NCI-H460 (cell line): ENCODE measurements at regions not wholly inside any gene's neighbourhood (a gene's known extent, or its start where the extent isn't known, plus 50 kb on each side); places are given as distances from the start of the nearest gene placed in this dataset.
A peak's percentile ranks its signal among the peaks of the same experiment; 100 is the strongest.
"Not testable (repeated sequence)": the region's sequence is repeated elsewhere in the genome, so short reads cannot be mapped to it uniquely, and the experiment has no call there.

ENCODE experiments used
- DNase-seq: peaks from one replicate; pipeline ENCODE4 v3.0.0-alpha.2; 2016; ENCODE audit warnings: low read depth; ENCODE audit errors: extremely low read depth

DNA sequence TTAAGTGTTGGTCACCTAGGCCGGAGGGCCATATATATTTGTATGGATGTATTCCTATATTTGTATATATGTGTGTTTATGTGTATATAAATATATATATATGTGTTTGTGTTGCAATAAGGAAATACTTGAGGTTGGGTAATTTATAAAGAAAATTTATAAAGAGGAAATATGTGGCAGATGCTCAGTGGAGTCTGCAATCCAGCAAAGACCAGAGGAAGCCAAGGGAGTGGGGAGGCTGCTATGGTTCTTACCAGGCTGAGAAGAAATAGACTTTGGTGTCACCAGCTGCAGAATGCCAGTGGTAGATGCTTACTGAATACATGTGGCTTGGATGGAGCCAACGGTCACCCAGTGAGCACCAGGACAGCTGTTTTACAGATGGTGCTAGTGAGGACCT, 97.4 kb upstream of the ELOVL5 start:
- DNase-seq, result no peak

DNA sequence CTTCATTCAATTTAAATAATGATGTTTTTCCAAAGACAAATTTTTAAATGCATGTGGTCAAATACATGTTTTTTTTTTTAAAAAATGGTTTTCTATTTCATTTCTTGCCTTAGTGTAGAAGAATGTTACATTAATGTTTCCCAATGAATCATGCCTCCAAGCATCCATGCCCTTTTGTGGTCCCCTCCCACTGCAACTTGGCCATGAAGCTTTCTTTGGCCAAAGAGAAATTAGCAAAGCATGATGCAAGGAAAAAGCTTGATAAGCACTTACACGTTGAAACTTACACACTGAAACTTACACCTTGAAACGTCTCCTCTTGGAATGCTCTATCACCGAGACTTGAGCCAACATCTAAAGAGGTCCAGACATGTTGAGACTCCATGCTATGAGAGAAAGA, 93.0 kb upstream of the ELOVL5 start:
- DNase-seq, result no peak

DNA sequence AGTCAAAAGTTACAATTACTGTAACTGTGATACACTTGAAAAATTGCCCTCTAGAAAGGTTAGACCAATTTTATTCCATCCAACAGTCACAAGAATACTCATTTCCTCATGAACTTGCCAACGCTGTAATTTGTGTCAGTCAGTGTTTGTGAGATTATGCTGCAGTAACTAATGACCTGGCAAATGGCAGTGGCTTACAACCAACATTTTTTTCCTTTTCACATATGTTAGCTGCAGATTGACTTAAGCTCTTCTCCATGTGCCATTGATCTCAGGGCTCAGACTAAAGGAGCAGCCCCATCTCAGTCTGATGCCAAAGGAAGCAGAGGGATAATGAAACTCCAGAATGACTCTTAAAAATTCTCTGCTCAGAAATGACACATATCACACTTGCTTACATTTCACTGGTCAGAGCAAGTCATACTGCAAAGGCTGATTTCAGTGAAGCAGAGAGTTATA, 92.3 kb upstream of the ELOVL5 start:
- no peak for DNase-seq

DNA sequence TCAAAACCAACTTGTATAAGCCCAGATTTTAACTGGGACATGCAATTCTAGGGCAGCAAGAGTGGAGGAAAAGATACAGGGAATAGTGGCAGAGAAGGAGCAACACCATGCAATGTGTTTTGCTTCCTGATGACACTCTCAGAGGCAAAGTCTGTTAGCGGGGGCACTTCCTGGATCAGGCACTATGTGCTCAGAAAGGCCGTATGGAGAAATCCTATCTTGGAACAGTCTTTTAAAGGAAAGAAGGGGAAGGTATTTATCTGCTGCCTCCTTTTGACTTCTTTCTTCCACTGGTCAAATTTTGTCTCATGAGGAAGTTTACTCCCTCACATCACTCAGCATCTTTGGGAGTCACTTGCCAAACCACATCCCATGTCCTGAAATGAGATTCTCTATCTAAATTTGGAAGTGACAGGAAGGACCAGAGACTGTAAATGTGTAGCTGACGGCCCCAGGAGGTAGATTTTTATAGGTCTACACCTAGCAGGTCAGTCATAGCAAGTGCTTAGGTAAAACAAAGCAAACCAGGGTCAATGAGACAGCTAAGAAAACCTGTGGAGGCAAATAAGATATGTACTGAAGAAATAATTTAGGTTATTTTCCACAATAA, 91.7 kb upstream of the ELOVL5 start:
- DNase-seq, result no peak

DNA sequence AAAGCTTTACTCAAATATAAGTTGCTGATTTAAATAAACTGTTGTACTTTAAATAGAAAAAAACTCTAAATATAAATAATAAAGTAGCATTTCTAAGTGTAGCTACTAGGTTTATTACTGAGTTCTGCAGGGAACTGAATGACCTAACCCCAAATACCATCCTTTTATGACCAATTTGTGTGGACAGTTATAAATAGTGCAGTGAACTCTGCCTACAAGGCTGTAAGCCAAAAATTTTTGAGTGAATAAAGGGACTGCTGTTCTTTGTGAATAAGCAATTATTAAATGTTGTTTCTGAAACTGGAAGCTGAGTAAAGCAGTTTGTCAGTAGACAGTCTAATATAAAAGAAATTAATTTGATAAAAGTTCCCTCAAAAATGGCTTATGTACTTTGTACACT, 90.8 kb upstream of the ELOVL5 start:
- DNase-seq, result no peak

DNA sequence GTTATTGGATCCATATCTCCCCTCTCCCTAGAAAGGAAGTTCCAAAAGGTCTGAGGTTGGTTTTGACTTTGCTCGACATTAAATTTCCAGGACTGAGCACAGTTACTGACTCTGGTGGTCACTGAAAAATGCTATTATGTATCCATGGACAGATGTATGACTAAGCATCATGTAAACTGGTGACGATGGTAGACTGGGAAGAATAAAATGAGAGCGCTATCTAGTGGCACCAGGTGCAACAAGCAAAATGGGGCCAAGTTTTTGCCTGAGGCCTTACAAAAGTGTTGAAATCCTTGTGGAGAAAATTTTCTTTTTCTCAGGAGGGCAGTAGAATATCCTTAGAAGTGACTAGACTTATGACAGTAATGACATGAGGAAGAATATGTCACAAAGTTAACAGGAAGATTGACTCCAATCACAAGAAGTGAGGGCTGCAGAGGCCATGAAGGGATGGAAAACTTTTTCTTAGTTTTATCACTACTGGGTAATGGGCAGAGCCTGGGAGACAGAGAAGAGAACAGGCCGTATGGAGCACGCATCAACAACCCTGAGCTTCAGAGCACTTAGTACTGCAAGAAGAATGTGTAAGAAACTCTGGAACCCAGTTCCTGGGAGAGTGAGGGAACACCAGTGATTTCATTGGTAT, 88.9 kb upstream of the ELOVL5 start:
- peak; percentile 62 for DNase-seq

DNA sequence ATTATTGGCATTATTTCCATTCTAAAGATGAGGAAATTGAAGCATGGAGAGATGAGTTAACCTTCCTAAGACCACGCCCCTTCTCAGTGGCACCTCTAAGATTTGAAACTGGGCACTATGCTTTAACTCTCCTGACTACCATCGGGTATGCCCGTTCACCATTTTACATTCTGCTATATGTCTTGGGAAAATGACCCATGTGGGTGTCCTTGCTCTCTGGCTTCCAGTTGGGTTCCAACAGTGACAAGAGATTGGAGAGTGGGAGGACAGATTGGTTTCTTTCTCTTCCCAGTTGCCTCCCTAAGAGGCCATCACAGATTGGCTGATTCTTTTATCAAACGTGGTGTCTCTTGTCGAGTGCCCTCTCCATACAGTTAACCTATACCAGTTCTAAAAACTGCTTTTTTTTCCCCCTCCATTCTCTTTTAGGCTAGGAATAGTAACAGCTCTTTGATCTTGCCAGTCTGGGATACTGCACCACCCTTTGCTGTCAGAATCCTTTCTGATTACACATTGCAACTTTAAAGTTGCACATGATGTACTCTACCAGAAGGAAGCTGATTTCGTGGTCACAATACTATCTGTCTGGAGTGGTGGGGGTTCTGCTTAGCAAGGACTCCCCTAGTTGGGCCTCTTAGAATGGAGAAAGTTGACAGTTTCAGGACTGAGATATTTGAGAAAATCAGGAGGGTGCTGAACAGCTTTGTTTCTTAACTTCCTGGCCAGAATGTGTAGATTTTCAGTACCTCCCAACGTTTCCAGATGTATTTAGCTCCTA, 88.0 kb upstream of the ELOVL5 start:
- no peak for DNase-seq

DNA sequence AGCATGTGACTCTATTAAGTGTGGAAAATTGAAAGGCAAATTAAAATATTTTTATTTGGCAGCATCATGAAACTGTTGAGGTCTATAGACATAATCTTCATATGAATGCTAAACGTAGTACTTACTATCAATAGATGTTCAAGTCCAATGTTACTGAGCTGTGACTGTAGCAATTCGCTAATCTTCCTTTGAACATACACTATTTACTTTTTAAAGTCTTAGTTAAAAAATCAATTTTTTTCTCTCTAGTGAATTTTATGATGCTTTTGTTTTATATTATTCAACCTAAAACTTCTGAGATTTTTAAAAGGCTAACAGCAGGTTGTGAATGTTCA, 85.2 kb upstream of the ELOVL5 start:
- DNase-seq, result no peak

DNA sequence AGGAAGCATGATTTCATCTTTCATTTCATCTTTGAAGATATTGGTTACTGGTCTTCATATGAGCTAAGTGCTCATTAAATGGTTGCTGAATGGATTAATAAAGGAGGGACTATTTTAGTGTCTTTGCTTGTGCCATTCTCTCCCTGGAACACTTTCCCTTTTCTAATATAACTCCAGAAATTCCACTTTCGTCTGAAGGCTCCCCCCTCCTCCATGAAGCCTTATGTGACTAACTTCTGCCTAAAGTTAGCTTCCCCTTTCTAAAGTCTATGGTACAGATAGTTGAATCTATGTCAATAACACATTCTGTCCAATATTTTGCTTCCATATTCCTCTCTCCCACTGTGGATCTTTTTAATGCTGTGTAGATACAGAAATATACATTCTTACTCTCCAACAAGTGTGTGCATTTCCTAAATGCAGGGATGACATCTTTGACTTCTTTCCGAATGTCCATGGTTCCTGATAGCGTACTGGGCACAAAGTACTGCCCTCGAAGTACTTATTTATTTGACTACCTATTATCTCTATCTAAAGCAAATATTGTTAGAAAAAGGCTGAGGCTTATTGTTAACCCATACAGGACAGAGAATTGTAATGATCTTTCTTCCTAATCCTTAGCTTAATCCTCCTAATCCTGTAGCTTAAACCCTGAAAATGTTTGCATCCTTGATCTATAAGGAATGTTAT, 84.7 kb upstream of the ELOVL5 start:
- DNase-seq, result no peak

DNA sequence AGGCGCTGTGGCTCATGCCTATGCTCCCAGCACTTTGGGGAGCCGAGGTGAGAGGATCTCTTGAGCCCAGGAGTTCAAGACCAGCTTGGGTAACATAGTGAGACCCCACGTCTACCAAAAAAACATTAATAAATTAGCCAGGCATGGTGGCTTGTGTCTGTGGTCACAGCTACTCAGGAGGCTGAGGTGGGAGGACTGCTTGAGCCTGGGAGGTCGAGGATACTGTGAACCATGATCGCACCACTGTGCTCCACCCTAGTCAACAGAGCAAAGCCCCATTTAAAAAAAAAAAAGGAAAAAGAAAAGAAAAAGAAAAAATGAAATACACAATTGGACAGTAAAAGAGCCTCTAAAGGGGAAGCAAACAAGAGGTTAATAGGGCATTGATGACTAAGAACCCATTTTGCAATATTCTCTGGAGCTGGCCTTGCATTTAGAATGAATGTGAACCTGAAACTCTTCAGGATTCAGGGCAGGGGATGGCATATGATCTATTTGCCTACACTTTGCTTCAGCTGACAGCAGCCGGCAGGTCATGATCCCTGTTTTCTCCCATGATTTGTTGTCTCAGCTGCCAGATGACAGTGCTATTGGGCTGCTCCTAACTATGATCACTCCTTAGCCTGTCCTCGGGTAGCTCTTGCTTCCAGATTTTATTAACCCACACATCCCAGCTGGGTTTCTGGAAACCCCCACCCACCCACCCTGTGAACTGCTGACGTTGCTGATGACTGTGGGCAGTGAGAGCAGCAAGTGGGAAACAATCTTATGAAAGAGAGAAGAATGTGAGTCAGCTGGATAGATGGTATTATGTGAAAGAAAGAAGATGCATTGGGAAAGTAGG, 83.8 kb upstream of the ELOVL5 start:
- DNase-seq, result no peak

DNA sequence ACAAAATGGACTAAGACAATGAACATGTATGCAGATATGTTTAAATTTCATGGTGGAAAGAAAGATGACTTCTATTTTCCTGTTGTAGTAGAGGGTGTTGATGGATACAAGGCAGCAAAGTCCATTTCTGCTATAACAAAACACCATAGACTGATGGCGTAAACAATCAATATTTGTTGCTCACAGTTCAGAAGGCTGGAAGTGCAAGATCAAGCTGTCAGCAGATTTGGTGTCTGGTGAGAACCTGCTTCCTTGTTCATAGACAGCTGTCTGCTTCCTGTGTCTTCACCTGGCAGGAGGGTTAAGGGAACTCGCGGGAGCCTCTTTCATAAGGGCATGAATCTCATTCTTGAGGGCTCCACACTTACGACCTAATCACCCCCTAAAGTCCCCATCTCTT, 83.0 kb upstream of the ELOVL5 start:
- DNase-seq, result no peak

DNA sequence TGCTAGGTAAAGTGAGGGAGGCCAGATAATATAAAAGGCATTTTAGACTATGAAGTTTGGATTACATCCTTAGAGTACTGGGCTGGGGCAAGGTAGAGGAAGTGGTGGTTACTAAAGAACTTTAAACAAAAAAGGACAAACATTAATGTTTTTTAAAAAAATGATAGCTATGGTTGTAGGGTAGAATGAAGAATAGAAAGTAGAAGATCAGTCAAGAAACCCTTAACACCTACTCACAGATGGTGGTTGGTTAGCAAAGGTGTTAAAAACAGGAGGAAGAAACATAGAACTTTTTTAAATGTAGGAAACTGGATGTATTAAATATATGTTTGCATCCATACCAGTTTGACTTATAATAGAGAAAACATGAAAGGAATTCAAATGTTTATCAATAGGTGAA, 80.7 kb upstream of the ELOVL5 start:
- no peak for DNase-seq

DNA sequence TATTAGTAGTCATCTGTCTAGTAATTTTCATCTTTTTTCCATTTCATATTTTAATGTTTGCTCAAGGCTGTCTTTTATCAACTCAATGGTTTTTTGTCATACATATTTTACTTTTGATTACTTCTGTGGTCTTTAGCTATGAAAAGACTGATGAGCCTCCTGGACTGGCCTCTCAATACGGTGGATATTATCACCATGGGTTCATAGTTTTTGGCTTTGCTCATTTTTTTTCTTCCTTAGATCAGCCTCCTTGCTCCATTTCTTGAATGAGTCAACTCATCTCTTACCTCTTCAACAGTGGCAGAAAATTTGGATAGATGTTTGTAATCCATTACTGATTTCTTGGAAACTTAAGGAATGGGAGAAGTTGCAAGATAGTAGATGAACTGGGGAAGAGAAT, 80.1 kb upstream of the ELOVL5 start:
- no peak for DNase-seq

DNA sequence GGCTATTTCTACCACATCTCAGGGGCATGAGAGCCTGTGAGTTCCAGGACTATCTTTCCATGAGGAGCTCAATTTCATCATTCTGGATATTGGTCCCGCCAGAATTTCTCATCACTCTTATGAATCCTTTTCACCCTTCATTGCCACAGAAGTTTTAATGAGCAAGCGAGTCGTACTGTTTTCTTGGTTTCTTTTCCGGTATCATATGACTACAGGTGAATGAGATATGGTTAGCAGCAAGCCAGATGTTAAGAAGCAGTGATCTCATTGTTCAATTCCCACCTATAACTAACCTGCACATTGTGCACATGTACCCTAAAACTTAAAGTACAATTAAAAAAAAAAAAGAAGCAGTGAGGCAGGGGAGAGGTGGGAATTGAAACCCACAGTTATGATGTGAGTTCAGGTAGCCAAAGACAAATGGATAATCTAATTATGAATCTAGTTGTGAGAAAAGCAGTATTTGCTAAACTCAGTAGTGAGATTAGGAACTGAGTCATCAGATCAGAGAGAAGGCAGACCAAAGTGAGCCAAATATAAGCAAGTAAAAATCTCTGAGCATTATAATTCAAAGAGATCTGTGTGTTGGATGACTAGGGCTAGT, 78.0 kb upstream of the ELOVL5 start:
- no peak for DNase-seq

DNA sequence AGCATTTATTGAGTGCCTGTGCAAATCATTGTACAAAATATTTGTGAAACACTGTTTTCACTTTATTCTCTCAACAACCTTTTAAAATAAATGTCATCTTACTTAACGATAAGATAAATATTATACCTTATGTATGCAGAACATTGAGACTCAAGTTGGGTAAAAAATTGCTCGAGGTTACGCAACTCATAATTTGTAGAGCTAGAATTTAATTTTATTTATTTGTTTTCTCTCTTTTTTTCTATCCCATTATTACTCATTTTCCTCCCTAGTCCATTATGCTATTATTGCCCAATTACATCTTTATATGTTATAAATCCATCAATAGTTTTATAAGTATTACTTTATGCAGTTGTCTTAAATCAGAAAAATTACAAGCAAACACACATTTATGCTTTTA, 77.4 kb upstream of the ELOVL5 start:
- no peak for DNase-seq

DNA sequence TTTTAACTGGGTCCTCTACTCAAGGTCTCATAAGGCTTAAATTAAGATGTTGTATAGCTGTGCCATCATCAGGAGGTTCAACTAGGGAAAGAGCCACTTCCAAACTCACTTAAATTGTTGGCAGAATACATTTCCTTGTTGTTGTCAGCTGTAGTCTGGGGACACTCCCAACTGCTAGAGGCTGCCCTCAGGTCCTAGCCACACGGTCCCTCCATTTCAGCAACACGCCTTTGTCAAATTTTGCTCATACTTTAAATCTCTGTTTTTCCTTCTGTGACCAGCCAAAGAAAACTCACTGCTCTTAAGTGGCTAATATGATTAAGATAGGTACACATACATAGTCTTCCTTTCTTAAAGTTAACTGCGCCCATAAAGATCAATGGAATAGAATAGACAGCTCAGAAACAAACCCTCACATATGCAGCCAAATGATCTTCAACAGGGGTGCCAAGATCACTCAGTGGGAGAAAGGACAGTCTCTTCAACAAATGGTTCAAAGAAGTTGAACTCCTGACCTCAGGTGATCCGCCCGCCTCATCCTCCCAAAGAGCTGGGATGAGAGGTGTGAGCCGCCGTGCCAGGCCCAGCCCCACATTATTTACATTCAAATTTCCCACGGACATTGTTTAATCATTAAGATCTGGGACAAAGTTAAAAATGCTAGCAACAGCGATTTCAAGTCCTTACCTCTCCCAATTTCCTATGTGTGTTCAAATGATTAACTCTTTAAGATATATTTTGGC, 76.4 kb upstream of the ELOVL5 start:
- DNase-seq, result no peak

DNA sequence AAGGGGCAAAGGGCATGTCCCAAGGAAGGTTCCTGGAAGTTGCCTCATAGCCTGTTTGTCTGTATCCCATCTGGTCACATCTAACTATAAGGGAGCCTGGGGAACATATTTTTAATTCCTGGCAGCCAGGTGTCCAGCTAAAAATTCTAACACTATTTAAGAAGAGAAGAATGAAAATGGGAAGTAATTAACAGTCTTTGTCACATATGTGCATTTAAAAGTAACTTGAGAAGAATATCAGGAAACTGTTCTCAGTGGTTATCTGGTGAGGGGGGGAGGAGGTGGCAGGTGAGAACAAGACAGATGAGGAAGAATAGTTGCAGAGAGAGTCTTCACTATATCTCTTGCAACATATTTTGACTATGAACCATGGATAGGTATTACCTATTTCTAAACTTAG, 75.5 kb upstream of the ELOVL5 start:
- DNase-seq, result no peak

DNA sequence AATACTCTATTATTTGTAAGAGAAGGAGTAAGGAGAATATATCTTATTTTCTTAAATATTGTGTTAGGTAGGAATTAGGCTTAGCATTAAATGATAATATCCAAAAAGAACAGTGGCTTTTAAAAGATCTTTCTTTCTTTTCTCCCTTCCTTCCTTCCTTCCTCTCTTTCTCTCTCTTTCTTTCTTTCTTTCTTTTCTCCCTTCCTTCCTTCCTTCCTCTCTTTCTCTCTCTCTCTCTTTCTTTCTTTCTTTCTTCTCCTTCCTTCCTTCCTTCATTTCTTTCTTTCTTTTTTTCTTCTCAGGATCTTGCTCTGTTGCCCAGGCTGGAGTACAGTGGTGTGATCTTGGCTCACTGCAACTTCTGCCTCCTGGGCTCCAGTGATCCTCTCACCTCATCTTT, 74.8 kb upstream of the ELOVL5 start:
- DNase-seq, result not testable (repeated sequence)

DNA sequence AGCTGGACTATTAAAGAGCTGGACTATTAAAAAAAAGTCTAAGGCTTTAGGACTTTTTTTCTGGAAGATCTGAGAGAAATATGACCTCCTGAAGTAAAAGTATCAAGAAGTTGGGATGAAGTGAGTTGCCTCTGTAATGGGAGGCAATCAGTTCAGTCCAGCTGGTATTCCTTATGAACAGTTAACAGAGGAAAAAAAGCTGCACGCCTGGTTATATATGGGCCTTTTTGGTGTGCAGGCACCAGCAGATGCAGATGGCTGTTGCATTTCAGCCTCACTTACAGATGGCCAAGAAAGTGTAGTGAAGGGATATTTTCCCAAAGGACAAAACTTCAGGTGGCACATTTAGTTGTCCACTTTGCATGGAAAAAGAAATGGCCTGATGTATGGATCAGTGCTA, 70.3 kb upstream of the ELOVL5 start:
- DNase-seq, result no peak

DNA sequence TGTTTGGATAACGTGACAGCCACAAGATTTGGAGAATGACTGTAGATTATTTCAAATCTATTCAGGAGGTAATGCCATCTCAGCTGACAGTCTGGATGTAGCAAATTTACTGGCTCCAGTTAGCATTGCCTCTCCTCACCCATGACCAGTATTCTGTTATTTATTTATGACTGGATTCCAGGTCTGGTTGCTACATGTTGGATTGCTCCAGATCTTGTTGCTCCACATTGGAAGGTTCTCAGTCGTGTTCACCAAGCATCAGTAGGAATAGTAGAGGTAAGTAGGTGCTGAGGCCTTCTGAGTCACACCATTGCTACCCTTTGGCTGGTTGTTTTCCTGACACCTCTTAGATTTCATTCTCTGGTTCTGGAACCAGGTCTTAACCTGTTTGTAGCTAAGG, 69.5 kb upstream of the ELOVL5 start:
- DNase-seq, result no peak
